Kidney (tissue), 13 donors: ENCODE measurements at regions not wholly inside any gene's neighbourhood (a gene's known extent, or its start where the extent isn't known, plus 50 kb on each side); places are given as distances from the start of the nearest gene placed in this dataset.

ENCODE experiments used
- DNase-seq, 5 donors: peaks; one replicate each; pipeline ENCODE4 v3.0.0-alpha.2; 2013 to 2020
- FAIRE-seq: peaks from 2 replicates; lab custom pipeline; 2012; peaks lifted over from hg19 to GRCh38; lab: Jason Lieb, UNC
- H3K27ac ChIP-seq, 2 donors: one replicate each; pipeline ENCODE4 v1.7.0; 2013; ENCODE audit warnings: low read depth in 2 of 2, low read length in 2 of 2, inconsistent platforms in 1 of 2
- H3K27me3 ChIP-seq: one replicate; pipeline ENCODE4 v1.7.1; 2013; ENCODE audit warnings: low read length, inconsistent platforms; ENCODE audit not compliant: control insufficient read depth, insufficient read depth
- H3K36me3 ChIP-seq, 3 donors: one replicate each; pipeline versions ENCODE4 v1.7.0 to v1.7.1; 2013; ENCODE audit warnings: low read length in 3 of 3, control low read depth in 1 of 3, inconsistent platforms in 1 of 3; ENCODE audit not compliant: insufficient read depth in 3 of 3, control insufficient read depth in 2 of 3
- H3K4me1 ChIP-seq, 3 donors: one replicate each; pipeline versions ENCODE4 v1.7.0 to v1.7.1; 2013; ENCODE audit warnings: low read length in 3 of 3, inconsistent platforms in 1 of 3, low read depth in 1 of 3; ENCODE audit not compliant: control insufficient read depth in 2 of 3, insufficient read depth in 2 of 3
- H3K4me3 ChIP-seq, 3 donors: one replicate each; pipeline versions ENCODE4 v1.7.0 to v1.8.1; 2013; ENCODE audit warnings: low read length in 3 of 3, control low read depth in 1 of 3, inconsistent platforms in 1 of 3
- H3K9ac ChIP-seq, 3 donors: one replicate each; pipeline versions ENCODE4 v1.7.0 to v1.7.1; 2013; ENCODE audit warnings: low read length in 3 of 3, control low read depth in 1 of 3, inconsistent platforms in 1 of 3
- H3K9me3 ChIP-seq, 3 donors: one replicate each; pipeline versions ENCODE4 v1.7.0 to v1.7.1; 2013; ENCODE audit warnings: low read length in 3 of 3, control low read depth in 1 of 3, inconsistent platforms in 1 of 3; ENCODE audit not compliant: control insufficient read depth in 2 of 3, insufficient read depth in 1 of 3
- CTCF ChIP-seq: IDR thresholded peaks from 3 replicates; pipeline ENCODE4 v1.5.1; 2012; ENCODE audit warnings: mild to moderate bottlenecking, moderate library complexity, borderline replicate concordance; ENCODE audit not compliant: insufficient read depth; ENCODE audit errors: extremely low read depth
- intact Hi-C: fragments of 100-400 bp; cut with DNase I; formaldehyde crosslinking; loops from one replicate; pipeline ENCODE4 v1.11.1; 2022
- donor health status: control.
- donor health status: control.
- donor health status: control.
- donor health status: control.
- donor health status: control.
- donor health status: DM: yes; HTN: yes; CAD: no.
- donor health status: Normal renal cell carcinoma (clear cell type).

- H3K9me3 ChIP-seq = no peaks in the 10 kb centered on the region
- H3K27me3 ChIP-seq = no peaks in the 10 kb centered on the region
- no peaks in the 10 kb centered on the region for H3K4me1 ChIP-seq
- H3K9ac ChIP-seq = no peak overlapping the region
- intact Hi-C loops = no loop called here
- H3K27ac ChIP-seq = no peak overlapping the region
- FAIRE-seq (no peak), DNase-seq (no peak)
- H3K4me3 ChIP-seq = no peak overlapping the region
- no peak for TF ChIP-seq CTCF
- no peaks in the 10 kb centered on the region for H3K36me3 ChIP-seq
Measured at GRCh38 chr1:113279776-113280391, 110.4 kb upstream of the MAGI3 start.

GRCh38 chr1:113280581-113280980 is 109.7 kb upstream of the MAGI3 start:
- Histone ChIP-seq H3K9me3 (no peaks in the 10 kb centered on the region), H3K4me1 (no peaks in the 10 kb centered on the region), H3K27me3 (no peaks in the 10 kb centered on the region), H3K9ac (no peak overlapping the region), H3K27ac (no peak overlapping the region), H3K4me3 (no peak overlapping the region), H3K36me3 (no peaks in the 10 kb centered on the region)
- no peak for DNase-seq
- no peak for TF ChIP-seq CTCF
- intact Hi-C loops = no loop called here
- no peak for FAIRE-seq

- TF ChIP-seq CTCF = no peak
- Histone ChIP-seq H3K4me1 (no peaks in the 10 kb centered on the region), H3K9ac (no peak overlapping the region), H3K9me3 (no peaks in the 10 kb centered on the region), H3K4me3 (no peak overlapping the region), H3K27ac (no peak overlapping the region), H3K27me3 (no peaks in the 10 kb centered on the region), H3K36me3 (no peaks in the 10 kb centered on the region)
- intact Hi-C loops = no loop called here
- no peak for FAIRE-seq
- no peak for DNase-seq
Measured at GRCh38 chr1:113281550-113281949, 108.8 kb upstream of the MAGI3 start.
